ENCODE measurements at regions not wholly inside any gene's neighbourhood (a gene's known extent, or its start where the extent isn't known, plus 50 kb on each side); places are given as distances from the start of the nearest gene placed in this dataset.

DNA sequence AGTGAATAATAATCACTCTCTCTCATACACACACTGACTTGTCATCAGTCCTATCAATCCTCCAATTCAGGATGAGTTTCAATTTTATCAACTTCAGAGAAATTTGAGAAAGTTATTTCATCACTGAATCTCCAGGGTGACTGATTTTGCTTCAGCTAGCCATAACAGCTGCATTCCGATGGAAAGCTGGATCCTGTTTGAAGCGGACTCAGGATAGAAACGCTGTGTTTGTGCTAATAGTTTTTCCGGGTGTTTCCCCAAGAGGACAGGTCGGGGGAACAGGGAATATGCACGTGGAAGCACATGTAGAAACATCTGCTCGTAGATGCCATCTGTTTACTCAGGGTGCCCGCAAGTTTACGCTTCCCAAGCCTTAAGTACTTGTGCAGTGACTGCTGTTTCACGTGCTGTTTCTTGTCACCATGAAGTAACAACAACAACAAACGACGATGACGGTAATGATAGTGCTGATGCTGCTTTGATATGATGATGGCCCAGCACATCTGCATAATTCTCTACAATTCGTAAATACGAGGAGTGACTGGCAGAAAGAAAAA, 263.7 kb upstream of the DAPK1 start:
- no peaks in the 10 kb centered on the region for H3K27me3 ChIP-seq (ENCODE audit: control insufficient read depth in 3 of 3, insufficient read depth in 3 of 3, low read depth in 1 of 3, low read length in 3 of 3)
- no peak for DNase-seq (ENCODE audit: low spot score)
- H2AFZ ChIP-seq (ENCODE audit: low read length), result no peak overlapping the region
- no peaks in the 10 kb centered on the region for H3K36me3 ChIP-seq (replicated peaks in 1 of 2; ENCODE audit: control insufficient read depth in 2 of 2, insufficient read depth in 2 of 2, low read length in 2 of 2)
- H3K9me3 ChIP-seq (replicated peaks in 1 of 2; ENCODE audit: control insufficient read depth in 2 of 2, insufficient read depth in 1 of 2, low read depth in 1 of 2, low read length in 2 of 2), result peaks cover 0 to 3% of the 10 kb centered on the region in 2 donors
- no peak overlapping the region for H4K91ac ChIP-seq (ENCODE audit: low read depth, low read length, poor library complexity)
- H3K9ac ChIP-seq (ENCODE audit: low read depth, low read length, poor library complexity), result no peak overlapping the region
- no peak overlapping the region for H2BK12ac ChIP-seq (ENCODE audit: low read length)
- H3K79me1 ChIP-seq (ENCODE audit: low read depth, low read length), result no peaks in the 10 kb centered on the region
- H3K4me2 ChIP-seq (ENCODE audit: insufficient read depth, low read length, poor library complexity, severe bottlenecking), result no peak overlapping the region
- H3K27ac ChIP-seq (replicated peaks; ENCODE audit: low read length), result no peak overlapping the region
- no peak overlapping the region for H2AK5ac ChIP-seq (ENCODE audit: low read depth, low read length)
- H3K4me1 ChIP-seq (ENCODE audit: control insufficient read depth in 2 of 2, insufficient read depth in 1 of 2, low read depth in 1 of 2, low read length in 2 of 2), result no peaks in the 10 kb centered on the region
- no peak overlapping the region for H2BK15ac ChIP-seq (ENCODE audit: low read length)
- H3K18ac ChIP-seq (ENCODE audit: low read length), result no peak overlapping the region
- no peak overlapping the region for H3K23ac ChIP-seq (ENCODE audit: low read depth, low read length, poor library complexity)
- no peak overlapping the region for H2BK120ac ChIP-seq (ENCODE audit: low read depth, low read length)
- H3K14ac ChIP-seq (ENCODE audit: low read length), result no peak overlapping the region
- no peak overlapping the region for H2BK5ac ChIP-seq (ENCODE audit: low read length)
- no peak overlapping the region for H3K4ac ChIP-seq (ENCODE audit: low read length)
- no CpG with 5 or more reads among the region's 15 CpGs for WGBS, 2 donors (ENCODE audit: extremely low coverage in 2 of 2, insufficient read length in 2 of 2, insufficient replicate concordance in 1 of 2)
- H4K8ac ChIP-seq (ENCODE audit: low read depth, low read length), result no peak overlapping the region
- no peak overlapping the region for H3K4me3 ChIP-seq (ENCODE audit: low read length in 2 of 2)

DNA sequence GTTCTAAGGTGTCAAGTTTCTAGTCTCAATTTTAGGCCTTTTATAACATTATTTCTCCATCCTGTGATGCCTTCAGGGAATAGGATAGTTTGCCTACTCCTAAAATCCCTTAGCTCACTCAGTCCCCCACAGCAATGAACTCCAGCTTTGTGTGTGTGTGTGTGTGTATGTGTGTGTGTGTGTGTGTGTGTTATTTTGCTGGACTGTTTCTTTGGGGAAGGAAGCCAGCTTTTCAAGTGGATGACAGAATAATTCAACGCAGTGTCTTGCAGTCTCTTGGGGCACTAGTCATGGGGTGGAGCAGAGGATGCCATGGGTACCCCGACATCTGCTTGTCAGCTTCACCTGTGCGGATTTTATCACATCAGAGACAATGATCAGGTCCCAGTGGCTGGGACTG, 262.8 kb upstream of the DAPK1 start:
- H3K4ac ChIP-seq (ENCODE audit: low read length), result no peak overlapping the region
- no CpG with 5 or more reads among the region's 3 CpGs for WGBS, 2 donors (ENCODE audit: extremely low coverage in 2 of 2, insufficient read length in 2 of 2, insufficient replicate concordance in 1 of 2)
- H3K79me1 ChIP-seq (ENCODE audit: low read depth, low read length), result no peaks in the 10 kb centered on the region
- no peak overlapping the region for H2BK120ac ChIP-seq (ENCODE audit: low read depth, low read length)
- no peak overlapping the region for H3K4me2 ChIP-seq (ENCODE audit: insufficient read depth, low read length, poor library complexity, severe bottlenecking)
- no peak overlapping the region for H4K91ac ChIP-seq (ENCODE audit: low read depth, low read length, poor library complexity)
- H3K4me3 ChIP-seq (ENCODE audit: low read length in 2 of 2), result no peak overlapping the region
- H2AK5ac ChIP-seq (ENCODE audit: low read depth, low read length), result no peak overlapping the region
- H3K18ac ChIP-seq (ENCODE audit: low read length), result no peak overlapping the region
- H2BK5ac ChIP-seq (ENCODE audit: low read length), result no peak overlapping the region
- no peak overlapping the region for H2BK12ac ChIP-seq (ENCODE audit: low read length)
- no peak overlapping the region for H3K14ac ChIP-seq (ENCODE audit: low read length)
- no peak overlapping the region for H2AFZ ChIP-seq (ENCODE audit: low read length)
- H3K4me1 ChIP-seq (ENCODE audit: control insufficient read depth in 2 of 2, insufficient read depth in 1 of 2, low read depth in 1 of 2, low read length in 2 of 2), result no peaks in the 10 kb centered on the region
- H3K27ac ChIP-seq (replicated peaks; ENCODE audit: low read length), result no peak overlapping the region
- peaks cover 0 to 3% of the 10 kb centered on the region in 2 donors for H3K9me3 ChIP-seq (replicated peaks in 1 of 2; ENCODE audit: control insufficient read depth in 2 of 2, insufficient read depth in 1 of 2, low read depth in 1 of 2, low read length in 2 of 2)
- no peaks in the 10 kb centered on the region for H3K36me3 ChIP-seq (replicated peaks in 1 of 2; ENCODE audit: control insufficient read depth in 2 of 2, insufficient read depth in 2 of 2, low read length in 2 of 2)
- no peak overlapping the region for H4K8ac ChIP-seq (ENCODE audit: low read depth, low read length)
- no peak overlapping the region for H2BK15ac ChIP-seq (ENCODE audit: low read length)
- DNase-seq (ENCODE audit: low spot score), result no peak
- no peak overlapping the region for H3K9ac ChIP-seq (ENCODE audit: low read depth, low read length, poor library complexity)
- no peaks in the 10 kb centered on the region for H3K27me3 ChIP-seq (ENCODE audit: control insufficient read depth in 3 of 3, insufficient read depth in 3 of 3, low read depth in 1 of 3, low read length in 3 of 3)
- no peak overlapping the region for H3K23ac ChIP-seq (ENCODE audit: low read depth, low read length, poor library complexity)

GRCh38 chr9:87236546-87236945, 261.1 kb upstream of the DAPK1 start:
- whole genome bisulfite sequencing, 2 donors (ENCODE audit: extremely low coverage in 2 of 2, insufficient read length in 2 of 2, insufficient replicate concordance in 1 of 2), result no CpG with 5 or more reads among the region's 1 CpG
- H3K4ac ChIP-seq (ENCODE audit: low read length), result no peak overlapping the region

GRCh38 chr9:87237336-87237735, 260.3 kb upstream of the DAPK1 start:
- Histone ChIP-seq H2BK15ac (ENCODE audit: low read length) (no peak overlapping the region), H2BK12ac (ENCODE audit: low read length) (no peak overlapping the region), H3K23ac (ENCODE audit: low read depth, low read length, poor library complexity) (no peak overlapping the region), H3K9me3 (replicated peaks in 1 of 2; ENCODE audit: control insufficient read depth in 2 of 2, insufficient read depth in 1 of 2, low read depth in 1 of 2, low read length in 2 of 2) (peaks cover 0 to 1% of the 10 kb centered on the region in 2 donors), H2BK5ac (ENCODE audit: low read length) (no peak overlapping the region), H3K79me1 (ENCODE audit: low read depth, low read length) (no peaks in the 10 kb centered on the region), H3K14ac (ENCODE audit: low read length) (no peak overlapping the region), H4K91ac (ENCODE audit: low read depth, low read length, poor library complexity) (no peak overlapping the region), H3K4me3 (ENCODE audit: low read length in 2 of 2) (no peak overlapping the region), H3K4ac (ENCODE audit: low read length) (no peak overlapping the region), H3K4me1 (ENCODE audit: control insufficient read depth in 2 of 2, insufficient read depth in 1 of 2, low read depth in 1 of 2, low read length in 2 of 2) (no peaks in the 10 kb centered on the region), H4K8ac (ENCODE audit: low read depth, low read length) (no peak overlapping the region), H3K27me3 (ENCODE audit: control insufficient read depth in 3 of 3, insufficient read depth in 3 of 3, low read depth in 1 of 3, low read length in 3 of 3) (no peaks in the 10 kb centered on the region), H3K27ac (replicated peaks; ENCODE audit: low read length) (no peak overlapping the region), H2AK5ac (ENCODE audit: low read depth, low read length) (no peak overlapping the region), H3K18ac (ENCODE audit: low read length) (no peak overlapping the region), H3K9ac (ENCODE audit: low read depth, low read length, poor library complexity) (no peak overlapping the region), H2BK120ac (ENCODE audit: low read depth, low read length) (no peak overlapping the region), H2AFZ (ENCODE audit: low read length) (no peak overlapping the region), H3K36me3 (replicated peaks in 1 of 2; ENCODE audit: control insufficient read depth in 2 of 2, insufficient read depth in 2 of 2, low read length in 2 of 2) (no peaks in the 10 kb centered on the region), H3K4me2 (ENCODE audit: insufficient read depth, low read length, poor library complexity, severe bottlenecking) (no peak overlapping the region)
- DNase-seq (ENCODE audit: low spot score), result no peak
- no CpG with 5 or more reads among the region's 4 CpGs for WGBS, 2 donors (ENCODE audit: extremely low coverage in 2 of 2, insufficient read length in 2 of 2, insufficient replicate concordance in 1 of 2)

More at GRCh38 chr9:87236546-87236945, 261.1 kb upstream of the DAPK1 start:
- no peak overlapping the region for H3K18ac ChIP-seq (ENCODE audit: low read length)
- H3K9ac ChIP-seq (ENCODE audit: low read depth, low read length, poor library complexity), result no peak overlapping the region
- no peaks in the 10 kb centered on the region for H3K36me3 ChIP-seq (replicated peaks in 1 of 2; ENCODE audit: control insufficient read depth in 2 of 2, insufficient read depth in 2 of 2, low read length in 2 of 2)
- no peak overlapping the region for H3K14ac ChIP-seq (ENCODE audit: low read length)
- no peak overlapping the region for H4K91ac ChIP-seq (ENCODE audit: low read depth, low read length, poor library complexity)
- no peak overlapping the region for H2BK120ac ChIP-seq (ENCODE audit: low read depth, low read length)
- H3K4me3 ChIP-seq (ENCODE audit: low read length in 2 of 2), result no peak overlapping the region
- H2BK15ac ChIP-seq (ENCODE audit: low read length), result no peak overlapping the region
- no peaks in the 10 kb centered on the region for H3K79me1 ChIP-seq (ENCODE audit: low read depth, low read length)
- H3K27me3 ChIP-seq (ENCODE audit: control insufficient read depth in 3 of 3, insufficient read depth in 3 of 3, low read depth in 1 of 3, low read length in 3 of 3), result no peaks in the 10 kb centered on the region
- no peak overlapping the region for H2AK5ac ChIP-seq (ENCODE audit: low read depth, low read length)
- H2AFZ ChIP-seq (ENCODE audit: low read length), result no peak overlapping the region
- no peak overlapping the region for H3K27ac ChIP-seq (replicated peaks; ENCODE audit: low read length)
- no peak overlapping the region for H4K8ac ChIP-seq (ENCODE audit: low read depth, low read length)
- H3K4me1 ChIP-seq (ENCODE audit: control insufficient read depth in 2 of 2, insufficient read depth in 1 of 2, low read depth in 1 of 2, low read length in 2 of 2), result no peaks in the 10 kb centered on the region
- H2BK5ac ChIP-seq (ENCODE audit: low read length), result no peak overlapping the region
- DNase-seq (ENCODE audit: low spot score), result no peak
- no peak overlapping the region for H2BK12ac ChIP-seq (ENCODE audit: low read length)
- no peak overlapping the region for H3K4me2 ChIP-seq (ENCODE audit: insufficient read depth, low read length, poor library complexity, severe bottlenecking)
- no peak overlapping the region for H3K23ac ChIP-seq (ENCODE audit: low read depth, low read length, poor library complexity)
- H3K9me3 ChIP-seq (replicated peaks in 1 of 2; ENCODE audit: control insufficient read depth in 2 of 2, insufficient read depth in 1 of 2, low read depth in 1 of 2, low read length in 2 of 2), result peaks cover 0 to 3% of the 10 kb centered on the region in 2 donors

All from neuronal stem cell (in vitro differentiated cells).